CD8-positive, alpha-beta memory T cell (primary cell): ENCODE measurements at regions not wholly inside any gene's neighbourhood (a gene's known extent, or its start where the extent isn't known, plus 50 kb on each side); places are given as distances from the start of the nearest gene placed in this dataset.
"Not testable (repeated sequence)": the region's sequence is repeated elsewhere in the genome, so short reads cannot be mapped to it uniquely, and the experiment has no call there.

ENCODE experiments used
- CTCF ChIA-PET: fragments of 350-600 bp; sonication (Branson Sonifier 250); formaldehyde crosslinking; loops from one replicate; lab custom pipeline; 2021; ENCODE audit warnings: antibody characterized with exemption; lab: Charles Lee
- POLR2A ChIA-PET: fragments of 350-600 bp; sonication (Branson Sonifier 250); formaldehyde crosslinking; loops from one replicate; lab custom pipeline; 2021; ENCODE audit warnings: antibody characterized with exemption; lab: Charles Lee
- DNase-seq, 5 donors: peaks; one replicate each; pipeline versions ENCODE4 v3.0.0 to v3.0.0-alpha.2; 2020 to 2022; ENCODE audit warnings: mixed read lengths in 1 of 5
- H3K27ac ChIP-seq: one replicate; pipeline ENCODE4 v1.7.0; 2013; ENCODE audit warnings: low read depth, mild to moderate bottlenecking, low read length, moderate library complexity
- H3K27me3 ChIP-seq: 2 replicates; pipeline ENCODE4 v1.7.0; 2013; ENCODE audit warnings: low read length, mild to moderate bottlenecking; ENCODE audit not compliant: insufficient read depth, poor library complexity, severe bottlenecking
- H3K36me3 ChIP-seq: 2 replicates; pipeline ENCODE4 v1.7.0; 2013; ENCODE audit warnings: mild to moderate bottlenecking, low read length, moderate library complexity; ENCODE audit not compliant: insufficient read depth
- H3K4me1 ChIP-seq: 2 replicates; pipeline ENCODE4 v1.7.0; 2013; ENCODE audit warnings: mild to moderate bottlenecking, low read length, moderate library complexity; ENCODE audit not compliant: insufficient read depth
- H3K4me3 ChIP-seq: 2 replicates; pipeline ENCODE4 v1.7.0; 2013; ENCODE audit warnings: mild to moderate bottlenecking, low read length
- H3K9me3 ChIP-seq: 2 replicates; pipeline ENCODE4 v1.7.0; 2013; ENCODE audit warnings: mild to moderate bottlenecking, low read length
- H3K27ac Mint-ChIP-seq, 8 donors: one replicate each; pipeline ENCODE4 v1.8.0; 2020 to 2021; ENCODE audit warnings: mixed read lengths in 8 of 8, mild to moderate bottlenecking in 6 of 8, inconsistent platforms in 3 of 8, moderate library complexity in 3 of 8
- H3K27me3 Mint-ChIP-seq, 2 donors: one replicate each; pipeline ENCODE4 v1.8.0; 2020 to 2021; ENCODE audit warnings: mixed read lengths in 2 of 2, mild to moderate bottlenecking in 1 of 2, moderate library complexity in 1 of 2
- H3K36me3 Mint-ChIP-seq, 3 donors: one replicate each; pipeline ENCODE4 v1.8.0; 2020 to 2021; ENCODE audit warnings: mixed read lengths in 3 of 3, inconsistent platforms in 1 of 3, mild to moderate bottlenecking in 1 of 3
- H3K4me1 Mint-ChIP-seq, 3 donors: one replicate each; pipeline ENCODE4 v1.8.0; 2020 to 2021; ENCODE audit warnings: mixed read lengths in 3 of 3, inconsistent platforms in 1 of 3, mild to moderate bottlenecking in 1 of 3
- H3K4me3 Mint-ChIP-seq, 7 donors: one replicate each; pipeline ENCODE4 v1.8.0; 2020 to 2021; ENCODE audit warnings: mixed read lengths in 7 of 7, mild to moderate bottlenecking in 6 of 7, moderate library complexity in 4 of 7, inconsistent platforms in 2 of 7
- H3K9me3 Mint-ChIP-seq, 5 donors: one replicate each; pipeline ENCODE4 v1.8.0; 2020 to 2022; ENCODE audit warnings: mixed read lengths in 5 of 5, mild to moderate bottlenecking in 3 of 5, moderate library complexity in 2 of 5, inconsistent platforms in 1 of 5

DNA sequence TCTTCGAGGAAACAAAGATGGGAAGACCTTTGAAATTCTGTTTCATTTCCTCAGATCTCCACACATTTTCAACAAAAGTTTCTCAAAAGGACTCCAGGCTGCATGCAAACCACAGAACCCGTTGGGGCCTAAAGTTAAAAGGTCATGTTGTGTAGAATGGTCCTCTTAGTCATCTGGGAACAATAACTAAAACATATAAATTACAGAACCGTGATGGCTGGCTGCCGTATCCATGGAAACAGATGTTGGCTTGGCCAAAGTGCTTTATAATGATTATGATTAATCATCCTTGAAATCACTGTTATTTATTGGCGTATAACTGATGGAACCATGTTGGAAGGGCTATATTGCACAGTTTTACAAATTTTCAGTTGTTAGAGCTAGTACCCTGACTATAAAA, 182.8 kb upstream of the CRIM1 start:
- Histone ChIP-seq H3K9me3 (no peaks in the 10 kb centered on the region), H3K4me3 (no peak overlapping the region), H3K27me3 (no peaks in the 10 kb centered on the region), H3K4me1 (no peaks in the 10 kb centered on the region), H3K27ac (no peak overlapping the region), H3K36me3 (no peaks in the 10 kb centered on the region)
- Mint-ChIP-seq H3K36me3 (no peaks in the 10 kb centered on the region), H3K4me3 (no peak overlapping the region), H3K9me3 (no peaks in the 10 kb centered on the region), H3K27me3 (no peaks in the 10 kb centered on the region), H3K27ac (no peak overlapping the region), H3K4me1 (no peaks in the 10 kb centered on the region)
- ChIA-PET POLR2A (no interaction called here), CTCF (no interaction called here)
- no peak for DNase-seq

GRCh38 chr2:36170805-36171204, 184.8 kb upstream of the CRIM1 start:
- no peaks in the 10 kb centered on the region for H3K36me3 Mint-ChIP-seq
- no peaks in the 10 kb centered on the region for H3K27me3 Mint-ChIP-seq
- H3K4me1 Mint-ChIP-seq: no peaks in the 10 kb centered on the region
- no peak overlapping the region for H3K4me3 ChIP-seq
- H3K36me3 ChIP-seq: no peaks in the 10 kb centered on the region
- ChIA-PET POLR2A (no interaction called here), CTCF (no interaction called here)
- H3K4me1 ChIP-seq: no peaks in the 10 kb centered on the region
- H3K4me3 Mint-ChIP-seq: no peak overlapping the region
- H3K27ac ChIP-seq: no peak overlapping the region
- no peaks in the 10 kb centered on the region for H3K27me3 ChIP-seq
- H3K9me3 ChIP-seq: no peaks in the 10 kb centered on the region
- H3K27ac Mint-ChIP-seq: no peak overlapping the region
- no peak for DNase-seq
- H3K9me3 Mint-ChIP-seq: no peaks in the 10 kb centered on the region

DNA sequence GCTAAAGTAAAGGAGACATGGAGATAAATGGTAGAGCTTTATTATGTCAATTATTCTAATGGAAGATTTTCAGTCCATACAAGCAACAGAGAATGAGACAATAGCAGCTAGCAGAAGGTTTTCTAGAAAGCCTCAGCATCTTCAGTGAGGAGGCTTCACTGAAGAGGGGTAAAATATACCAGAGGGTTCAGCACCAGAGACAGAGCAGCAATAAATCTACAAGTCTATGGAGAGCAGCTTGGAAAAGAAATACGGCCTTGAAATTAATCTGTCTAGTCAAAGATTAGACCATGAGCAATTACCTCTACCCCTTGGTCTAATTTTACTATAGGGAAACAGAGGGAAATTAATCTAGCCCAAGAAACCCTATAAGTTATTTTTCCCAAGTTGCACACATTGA, 185.7 kb upstream of the CRIM1 start:
- no peak overlapping the region for H3K27ac Mint-ChIP-seq
- no peaks in the 10 kb centered on the region for H3K9me3 ChIP-seq
- H3K9me3 Mint-ChIP-seq: no peaks in the 10 kb centered on the region
- POLR2A ChIA-PET: no interaction called here
- CTCF ChIA-PET: no interaction called here
- DNase-seq: no peak
- no peaks in the 10 kb centered on the region for H3K36me3 ChIP-seq
- no peak overlapping the region for H3K4me3 ChIP-seq
- no peaks in the 10 kb centered on the region for H3K4me1 ChIP-seq
- H3K4me1 Mint-ChIP-seq: no peaks in the 10 kb centered on the region
- H3K4me3 Mint-ChIP-seq: no peak overlapping the region
- H3K27me3 Mint-ChIP-seq: peaks cover 0 to 4% of the 10 kb centered on the region in 2 donors
- H3K36me3 Mint-ChIP-seq: no peaks in the 10 kb centered on the region
- H3K27ac ChIP-seq: no peak overlapping the region
- H3K27me3 ChIP-seq: no peaks in the 10 kb centered on the region

- DNase-seq: no peak
- CTCF ChIA-PET: no interaction called here
- H3K27me3 ChIP-seq: no peaks in the 10 kb centered on the region
- no peaks in the 10 kb centered on the region for H3K36me3 ChIP-seq
- no peak overlapping the region for H3K27ac Mint-ChIP-seq
- no peak overlapping the region for H3K4me3 Mint-ChIP-seq
- H3K27me3 Mint-ChIP-seq: peaks cover 0 to 4% of the 10 kb centered on the region in 2 donors
- H3K4me3 ChIP-seq: no peak overlapping the region
- H3K27ac ChIP-seq: no peak overlapping the region
- no peaks in the 10 kb centered on the region for H3K36me3 Mint-ChIP-seq
- POLR2A ChIA-PET: no interaction called here
- no peaks in the 10 kb centered on the region for H3K4me1 ChIP-seq
- H3K4me1 Mint-ChIP-seq: no peaks in the 10 kb centered on the region
- no peaks in the 10 kb centered on the region for H3K9me3 ChIP-seq
- H3K9me3 Mint-ChIP-seq: no peaks in the 10 kb centered on the region
Observed at GRCh38 chr2:36168115-36168514, 187.5 kb upstream of the CRIM1 start.

- no peak overlapping the region for H3K4me3 Mint-ChIP-seq
- peaks cover 2 to 9% of the 10 kb centered on the region in 2 donors for H3K27me3 Mint-ChIP-seq
- no peaks in the 10 kb centered on the region for H3K4me1 Mint-ChIP-seq
- no peaks in the 10 kb centered on the region for H3K9me3 Mint-ChIP-seq
- no peaks in the 10 kb centered on the region for H3K36me3 Mint-ChIP-seq
- Histone ChIP-seq H3K4me1 (no peaks in the 10 kb centered on the region), H3K4me3 (no peak overlapping the region), H3K27me3 (no peaks in the 10 kb centered on the region), H3K27ac (no peak overlapping the region), H3K9me3 (no peaks in the 10 kb centered on the region), H3K36me3 (no peaks in the 10 kb centered on the region)
- ChIA-PET CTCF (no interaction called here), POLR2A (no interaction called here)
- no peak overlapping the region for H3K27ac Mint-ChIP-seq
- DNase-seq: no peak
Observed at GRCh38 chr2:36165132-36165531, 190.4 kb upstream of the CRIM1 start.

DNA sequence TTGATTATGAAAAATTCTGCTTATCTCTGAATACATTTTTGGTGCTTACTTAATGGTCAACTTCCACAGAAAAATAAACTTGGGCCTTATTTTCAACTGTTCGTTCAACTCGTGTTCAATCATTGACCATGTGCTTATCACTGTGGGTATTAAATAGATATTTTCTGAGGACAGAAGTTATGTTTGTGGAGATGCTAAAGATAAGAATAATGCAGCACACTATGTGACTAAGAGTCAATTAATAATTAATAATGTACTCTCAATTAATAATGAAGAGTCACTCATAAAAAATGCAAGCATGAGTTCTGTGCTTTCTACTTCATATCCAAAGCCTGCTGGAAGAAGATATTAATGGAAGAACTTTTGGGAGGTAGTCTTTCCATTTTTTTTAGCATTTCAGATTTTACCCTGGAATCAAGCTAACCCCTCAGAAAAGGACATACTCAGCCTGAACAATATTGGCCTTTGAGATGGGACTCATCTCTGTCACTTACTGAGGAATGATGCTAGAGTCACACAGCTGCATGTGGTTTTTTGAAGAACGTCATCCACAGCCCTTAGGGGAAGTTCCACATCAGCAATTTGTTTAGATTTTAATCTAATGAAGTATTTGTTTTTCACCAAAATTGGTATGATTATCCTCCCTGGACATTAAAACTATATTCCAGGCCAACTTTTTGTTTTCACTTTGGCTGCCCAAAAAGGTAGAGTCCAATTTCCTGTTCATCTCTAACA, 191.9 kb upstream of the CRIM1 start:
- no peak overlapping the region for H3K4me3 ChIP-seq
- H3K27me3 ChIP-seq: no peaks in the 10 kb centered on the region
- no peak for DNase-seq
- ChIA-PET POLR2A (no interaction called here), CTCF (no interaction called here)
- no peak overlapping the region for H3K27ac ChIP-seq
- no peaks in the 10 kb centered on the region for H3K4me1 Mint-ChIP-seq
- H3K9me3 Mint-ChIP-seq: no peaks in the 10 kb centered on the region
- no peaks in the 10 kb centered on the region for H3K4me1 ChIP-seq
- H3K27ac Mint-ChIP-seq: no peak overlapping the region
- H3K27me3 Mint-ChIP-seq: peaks cover 2 to 9% of the 10 kb centered on the region in 2 donors
- no peak overlapping the region for H3K4me3 Mint-ChIP-seq
- no peaks in the 10 kb centered on the region for H3K36me3 ChIP-seq
- H3K9me3 ChIP-seq: no peaks in the 10 kb centered on the region
- H3K36me3 Mint-ChIP-seq: no peaks in the 10 kb centered on the region

- CTCF ChIA-PET, H3K36me3 ChIP-seq, H3K27ac Mint-ChIP-seq, H3K9me3 ChIP-seq, H3K27me3 Mint-ChIP-seq, H3K4me1 Mint-ChIP-seq, H3K36me3 Mint-ChIP-seq, H3K4me1 ChIP-seq, H3K27ac ChIP-seq, H3K4me3 Mint-ChIP-seq, POLR2A ChIA-PET, H3K4me3 ChIP-seq, H3K9me3 Mint-ChIP-seq, H3K27me3 ChIP-seq, DNase-seq: not testable (repeated sequence)
Observed at GRCh38 chr2:36157093-36157492, 198.5 kb upstream of the CRIM1 start.

DNA sequence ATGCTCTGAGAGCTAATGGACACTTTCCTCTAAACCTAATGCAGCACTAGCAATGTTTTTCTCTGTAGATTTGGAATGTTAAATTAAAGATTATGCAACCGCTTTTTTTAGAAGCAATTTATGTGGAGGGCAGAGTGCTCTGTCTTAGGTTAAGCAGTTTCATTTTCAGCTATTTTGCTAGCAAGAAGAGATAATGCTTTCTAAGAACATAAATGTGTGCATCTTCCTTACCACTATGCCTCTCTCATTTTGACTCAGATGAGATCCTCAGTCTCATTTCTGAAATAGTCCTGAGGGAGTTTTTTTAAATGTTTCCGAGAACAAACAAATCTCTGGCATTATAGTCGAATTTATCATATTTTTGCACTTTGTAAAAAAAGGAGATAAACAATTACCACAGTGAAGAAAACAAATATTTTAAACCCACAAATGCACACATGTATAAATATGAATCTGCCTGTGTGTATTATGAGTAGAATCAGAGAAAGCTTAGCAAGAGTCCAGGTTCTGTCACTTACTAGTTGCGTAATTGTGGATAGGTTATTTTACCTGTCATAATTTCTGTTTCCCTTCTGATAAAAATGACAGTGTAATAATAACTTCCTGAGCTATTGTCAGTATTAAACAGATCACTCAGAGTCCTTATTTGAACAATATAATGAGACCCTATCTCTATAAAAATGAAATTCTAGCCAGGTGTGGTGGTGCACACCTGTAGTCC, 207.7 kb upstream of the CRIM1 start:
- Histone ChIP-seq H3K4me1 (no peaks in the 10 kb centered on the region), H3K36me3 (no peaks in the 10 kb centered on the region), H3K27ac (no peak overlapping the region), H3K9me3 (no peaks in the 10 kb centered on the region), H3K27me3 (no peaks in the 10 kb centered on the region), H3K4me3 (no peak overlapping the region)
- peaks cover 14 to 23% (median 15%) of the 10 kb centered on the region in 3 donors for H3K4me1 Mint-ChIP-seq
- H3K9me3 Mint-ChIP-seq: no peaks in the 10 kb centered on the region
- ChIA-PET CTCF (interaction anchor here (1.5 kb wide), 1 partner anchor 10 kb away, joined by 4 read pairs; no protein-coding TSS in a partner anchor), POLR2A (no interaction called here)
- DNase-seq: no peak
- H3K4me3 Mint-ChIP-seq: peak overlapping the region in 2 of 7 donors; percentile 12 to 35
- peaks cover 0 to 2% of the 10 kb centered on the region in 2 donors for H3K27me3 Mint-ChIP-seq
- no peaks in the 10 kb centered on the region for H3K36me3 Mint-ChIP-seq
- H3K27ac Mint-ChIP-seq: no peak overlapping the region
